Esophagus muscularis mucosa (tissue), 4 donors: ENCODE measurements at regions not wholly inside any gene's neighbourhood (a gene's known extent, or its start where the extent isn't known, plus 50 kb on each side); places are given as distances from the start of the nearest gene placed in this dataset.

ENCODE experiments used
- DNase-seq: peaks from one replicate; pipeline ENCODE4 v3.0.0-alpha.2; 2017; ENCODE audit errors: extremely low spot score
- H3K27ac ChIP-seq, 4 donors: fragments of 200-600 bp; sonication (generic); replicated peaks in 1 of 4; 1 replicate in 3 of 4; 2 replicates in 1 of 4; pipeline ENCODE4 v1.5.1; 2016 to 2019; ENCODE audit warnings: mild to moderate bottlenecking in 1 of 4
- H3K27me3 ChIP-seq, 4 donors: fragments of 200-600 bp; sonication (generic); one replicate each; pipeline versions ENCODE4 v1.5.1 to v1.6.0; 2016 to 2019
- H3K36me3 ChIP-seq, 4 donors: fragments of 200-600 bp; sonication (generic); one replicate each; pipeline ENCODE4 v1.5.1; 2016 to 2019
- H3K4me1 ChIP-seq, 4 donors: fragments of 200-600 bp; sonication (generic); one replicate each; pipeline ENCODE4 v1.5.1; 2016 to 2019
- H3K4me3 ChIP-seq, 4 donors: fragments of 200-600 bp; sonication (generic); 1 replicate in 2 of 4; 2 replicates in 2 of 4; pipeline ENCODE4 v1.5.1; 2016 to 2019; ENCODE audit warnings: mild to moderate bottlenecking in 4 of 4, moderate library complexity in 1 of 4
- H3K9me3 ChIP-seq, 4 donors: fragments of 200-600 bp; sonication (generic); 1 replicate in 3 of 4; 2 replicates in 1 of 4; pipeline ENCODE4 v1.5.1; 2016 to 2019
- CTCF ChIP-seq, 3 experiments: fragments of 200-600 bp in 2 of 3; fragments of 450-650 bp in 1 of 3; sonication (generic) in 2 of 3; IDR thresholded peaks; one replicate each; pipeline ENCODE4 v1.5.1; 2017 to 2019; ENCODE audit warnings: antibody characterized with exemption in 3 of 3, mild to moderate bottlenecking in 2 of 3, moderate library complexity in 1 of 3
- EP300 ChIP-seq: sonication (generic); formaldehyde crosslinking; IDR thresholded peaks from one replicate; pipeline ENCODE4 v1.6.1; 2017; ENCODE audit warnings: antibody characterized with exemption
- POLR2A ChIP-seq: fragments of 450-650 bp; IDR thresholded peaks from one replicate; pipeline ENCODE4 v1.6.1; 2017; ENCODE audit warnings: antibody characterized with exemption, moderate library complexity, mild to moderate bottlenecking, low read depth
- POLR2AphosphoS5 ChIP-seq, 2 donors: sonication (generic); formaldehyde crosslinking; IDR thresholded peaks; one replicate each; pipeline ENCODE4 v1.6.1; 2017; ENCODE audit warnings: antibody characterized with exemption in 2 of 2
- WGBS: methylation state at CpG from one replicate; pipeline ENCODE4 v1.1.5; 2018; 5-methylcytosine and 5-hydroxymethylcytosine counted together
- intact Hi-C: fragments of 100-400 bp; cut with DNase I; formaldehyde crosslinking; loops from one replicate; pipeline ENCODE4 v1.15.1; 2023
- small RNA-seq, 3 donors: library from RNA; depleted of rRNA; stranded (forward); fragments of <200 nt; gene quantifications; one replicate each; pipeline ENCODE3, GENCODE V24; 2016

GRCh38 chr5:127236254-127236653, 54.3 kb upstream of the MEGF10 start:
- H3K27me3 ChIP-seq = no peaks in the 10 kb centered on the region
- DNase-seq = no peak
- H3K27ac ChIP-seq = no peak overlapping the region
- no peak overlapping the region for H3K4me3 ChIP-seq
- no peaks in the 10 kb centered on the region for H3K36me3 ChIP-seq
- intact Hi-C loops = no loop called here
- no peak for TF ChIP-seq CTCF (IDR thresholded peaks at IDR 0.05)
- TF ChIP-seq POLR2AphosphoS5 (IDR thresholded peaks at IDR 0.05) = no peak
- TF ChIP-seq POLR2A = no peak
- TF ChIP-seq EP300 = no peak
- no peaks in the 10 kb centered on the region for H3K9me3 ChIP-seq
- WGBS = 67% methylated on average over 1 of the region's 1 CpG
- no peaks in the 10 kb centered on the region for H3K4me1 ChIP-seq

Small RNAs in the stretch of these regions (small RNA-seq; reads per million reads assigned to genes)
- gene AC011416.2 (0 reads per million in 3 donors), gene MRPS5P3 (0 reads per million in 3 donors)
